ENCODE measurements at regions not wholly inside any gene's neighbourhood (a gene's known extent, or its start where the extent isn't known, plus 50 kb on each side); places are given as distances from the start of the nearest gene placed in this dataset.
"Not testable (repeated sequence)": the region's sequence is repeated elsewhere in the genome, so short reads cannot be mapped to it uniquely, and the experiment has no call there.

- Mint-ChIP-seq H3K36me3 (no peaks in the 10 kb centered on the region), H3K9me3 (peaks cover 24 to 30% (median 25%) of the 10 kb centered on the region in 3 donors), H3K27me3 (no peaks in the 10 kb centered on the region), H3K27ac (no peak overlapping the region), H3K4me1 (no peaks in the 10 kb centered on the region), H3K4me3 (no peak overlapping the region)
- DNase-seq (no peak), ATAC-seq (replicated peaks in 1 of 4) (no peak)
- Histone ChIP-seq H3K27me3 (replicated peaks in 1 of 2; ENCODE audit: control insufficient read depth in 2 of 2, extremely low read depth in 1 of 2, insufficient read depth in 2 of 2, low read length in 1 of 2) (no peaks in the 10 kb centered on the region), H3K4me3 (ENCODE audit: control insufficient read depth in 1 of 2, extremely low read depth in 1 of 2, low read length in 1 of 2) (no peak overlapping the region), H3K36me3 (ENCODE audit: control insufficient read depth in 2 of 2, extremely low read depth in 1 of 2, insufficient read depth in 1 of 2, low read length in 1 of 2) (no peaks in the 10 kb centered on the region), H3K27ac (ENCODE audit: low read length) (no peak overlapping the region), H3K4me1 (ENCODE audit: control insufficient read depth in 1 of 2, extremely low read depth in 1 of 2, insufficient read depth in 2 of 2, low read length in 2 of 2) (no peaks in the 10 kb centered on the region), H3K9me3 (peaks cover 3% of the 10 kb centered on the region)
- ChIA-PET POLR2A (no interaction called here), CTCF (no interaction called here)
- WGBS (ENCODE audit: insufficient coverage) = 86% methylated on average over 1 of the region's 2 CpGs
Measured at GRCh38 chr3:82448320-82448719, 686.9 kb upstream of the GBE1 start.

- H3K27me3 ChIP-seq (replicated peaks in 1 of 2; ENCODE audit: control insufficient read depth in 2 of 2, extremely low read depth in 1 of 2, insufficient read depth in 2 of 2, low read length in 1 of 2); H3K4me1 ChIP-seq (ENCODE audit: control insufficient read depth in 1 of 2, extremely low read depth in 1 of 2, insufficient read depth in 2 of 2, low read length in 2 of 2); H3K27ac Mint-ChIP-seq; H3K4me1 Mint-ChIP-seq; H3K4me3 ChIP-seq (ENCODE audit: control insufficient read depth in 1 of 2, extremely low read depth in 1 of 2, low read length in 1 of 2); H3K36me3 ChIP-seq (ENCODE audit: control insufficient read depth in 2 of 2, extremely low read depth in 1 of 2, insufficient read depth in 1 of 2, low read length in 1 of 2); H3K27ac ChIP-seq (ENCODE audit: low read length); POLR2A ChIA-PET; H3K9me3 ChIP-seq; CTCF ChIA-PET; H3K36me3 Mint-ChIP-seq; H3K27me3 Mint-ChIP-seq; H3K4me3 Mint-ChIP-seq; DNase-seq; ATAC-seq (replicated peaks in 1 of 4): not testable (repeated sequence)
- peaks cover 12 to 19% (median 19%) of the 10 kb centered on the region in 3 donors for H3K9me3 Mint-ChIP-seq
- WGBS (ENCODE audit: insufficient coverage) = 34% methylated on average over 7 of the region's 7 CpGs
Measured at GRCh38 chr3:82428821-82429220, 667.4 kb upstream of the GBE1 start.

GRCh38 chr3:82424031-82424339 is 662.5 kb upstream of the GBE1 start:
- Mint-ChIP-seq H3K36me3 (no peaks in the 10 kb centered on the region), H3K4me1 (no peaks in the 10 kb centered on the region), H3K9me3 (peaks cover 0 to 14% (median 12%) of the 10 kb centered on the region in 3 donors), H3K4me3 (no peak overlapping the region), H3K27ac (no peak overlapping the region), H3K27me3 (no peaks in the 10 kb centered on the region)
- Histone ChIP-seq H3K27ac (ENCODE audit: low read length) (no peak overlapping the region), H3K36me3 (ENCODE audit: control insufficient read depth in 2 of 2, extremely low read depth in 1 of 2, insufficient read depth in 1 of 2, low read length in 1 of 2) (no peaks in the 10 kb centered on the region), H3K4me1 (ENCODE audit: control insufficient read depth in 1 of 2, extremely low read depth in 1 of 2, insufficient read depth in 2 of 2, low read length in 2 of 2) (no peaks in the 10 kb centered on the region), H3K4me3 (ENCODE audit: control insufficient read depth in 1 of 2, extremely low read depth in 1 of 2, low read length in 1 of 2) (no peak overlapping the region), H3K27me3 (replicated peaks in 1 of 2; ENCODE audit: control insufficient read depth in 2 of 2, extremely low read depth in 1 of 2, insufficient read depth in 2 of 2, low read length in 1 of 2) (no peaks in the 10 kb centered on the region), H3K9me3 (no peaks in the 10 kb centered on the region)
- no CpG with 5 or more reads among the region's 1 CpG for WGBS (ENCODE audit: insufficient coverage)
- ChIA-PET POLR2A (no interaction called here), CTCF (no interaction called here)
- ATAC-seq (replicated peaks in 1 of 4) (no peak), DNase-seq (no peak)

GRCh38 chr3:82423268-82424030 is 662.0 kb upstream of the GBE1 start:
- Histone ChIP-seq H3K4me1 (ENCODE audit: control insufficient read depth in 1 of 2, extremely low read depth in 1 of 2, insufficient read depth in 2 of 2, low read length in 2 of 2) (no peaks in the 10 kb centered on the region), H3K4me3 (ENCODE audit: control insufficient read depth in 1 of 2, extremely low read depth in 1 of 2, low read length in 1 of 2) (no peak overlapping the region), H3K9me3 (no peaks in the 10 kb centered on the region), H3K27me3 (replicated peaks in 1 of 2; ENCODE audit: control insufficient read depth in 2 of 2, extremely low read depth in 1 of 2, insufficient read depth in 2 of 2, low read length in 1 of 2) (no peaks in the 10 kb centered on the region), H3K27ac (ENCODE audit: low read length) (no peak overlapping the region), H3K36me3 (ENCODE audit: control insufficient read depth in 2 of 2, extremely low read depth in 1 of 2, insufficient read depth in 1 of 2, low read length in 1 of 2) (no peaks in the 10 kb centered on the region)
- ChIA-PET POLR2A (no interaction called here), CTCF (interaction anchor here in 1 of 2 donors (0.9 kb wide), 1 partner anchor 269 kb away, joined by 3 read pairs; no protein-coding TSS in a partner anchor)
- Mint-ChIP-seq H3K27ac (no peak overlapping the region), H3K27me3 (no peaks in the 10 kb centered on the region), H3K36me3 (no peaks in the 10 kb centered on the region), H3K4me3 (no peak overlapping the region), H3K9me3 (peaks cover 0 to 14% (median 8%) of the 10 kb centered on the region in 3 donors), H3K4me1 (no peaks in the 10 kb centered on the region)
- ATAC-seq (replicated peaks in 1 of 4) (no peak), DNase-seq (no peak)
- WGBS (ENCODE audit: insufficient coverage) = 31% methylated on average over 2 of the region's 2 CpGs

- H3K36me3 ChIP-seq (ENCODE audit: control insufficient read depth in 2 of 2, extremely low read depth in 1 of 2, insufficient read depth in 1 of 2, low read length in 1 of 2) = no peaks in the 10 kb centered on the region
- H3K4me1 ChIP-seq (ENCODE audit: control insufficient read depth in 1 of 2, extremely low read depth in 1 of 2, insufficient read depth in 2 of 2, low read length in 2 of 2) = no peaks in the 10 kb centered on the region
- Mint-ChIP-seq H3K4me3 (no peak overlapping the region), H3K27ac (no peak overlapping the region), H3K4me1 (no peaks in the 10 kb centered on the region), H3K36me3 (no peaks in the 10 kb centered on the region), H3K9me3 (peaks cover 9 to 17% (median 10%) of the 10 kb centered on the region in 3 donors), H3K27me3 (no peaks in the 10 kb centered on the region)
- ChIA-PET POLR2A (interaction anchor here in 1 of 2 donors (0.6 kb wide), 1 partner anchor 559 kb away, joined by 3 read pairs; no protein-coding TSS in a partner anchor), CTCF (no interaction called here)
- DNase-seq (no peak), ATAC-seq (replicated peaks in 1 of 4) (no peak)
- H3K9me3 ChIP-seq = no peaks in the 10 kb centered on the region
- H3K27me3 ChIP-seq (replicated peaks in 1 of 2; ENCODE audit: control insufficient read depth in 2 of 2, extremely low read depth in 1 of 2, insufficient read depth in 2 of 2, low read length in 1 of 2) = no peaks in the 10 kb centered on the region
- H3K27ac ChIP-seq (ENCODE audit: low read length) = no peak overlapping the region
- no peak overlapping the region for H3K4me3 ChIP-seq (ENCODE audit: control insufficient read depth in 1 of 2, extremely low read depth in 1 of 2, low read length in 1 of 2)
- WGBS (ENCODE audit: insufficient coverage) = no CpG with 5 or more reads among the region's 1 CpG
Measured at GRCh38 chr3:82416830-82417229, 655.4 kb upstream of the GBE1 start.

GRCh38 chr3:82416349-82416748 is 654.9 kb upstream of the GBE1 start:
- WGBS (ENCODE audit: insufficient coverage) = no CpG with 5 or more reads among the region's 1 CpG
- no peak for DNase-seq

More at GRCh38 chr3:82416349-82416748, 654.9 kb upstream of the GBE1 start:
- ChIA-PET POLR2A (interaction anchor here in 1 of 2 donors (0.6 kb wide), 1 partner anchor 560 kb away, joined by 3 read pairs; no protein-coding TSS in a partner anchor), CTCF (no interaction called here)
- Mint-ChIP-seq H3K4me3 (no peak overlapping the region), H3K27me3 (no peaks in the 10 kb centered on the region), H3K27ac (no peak overlapping the region), H3K36me3 (no peaks in the 10 kb centered on the region), H3K9me3 (peaks cover 9 to 17% (median 10%) of the 10 kb centered on the region in 3 donors), H3K4me1 (no peaks in the 10 kb centered on the region)
- no peak overlapping the region for H3K4me3 ChIP-seq (ENCODE audit: control insufficient read depth in 1 of 2, extremely low read depth in 1 of 2, low read length in 1 of 2)
- no peaks in the 10 kb centered on the region for H3K36me3 ChIP-seq (ENCODE audit: control insufficient read depth in 2 of 2, extremely low read depth in 1 of 2, insufficient read depth in 1 of 2, low read length in 1 of 2)
- H3K9me3 ChIP-seq = no peaks in the 10 kb centered on the region
- H3K4me1 ChIP-seq (ENCODE audit: control insufficient read depth in 1 of 2, extremely low read depth in 1 of 2, insufficient read depth in 2 of 2, low read length in 2 of 2) = no peaks in the 10 kb centered on the region
- H3K27me3 ChIP-seq (replicated peaks in 1 of 2; ENCODE audit: control insufficient read depth in 2 of 2, extremely low read depth in 1 of 2, insufficient read depth in 2 of 2, low read length in 1 of 2) = no peaks in the 10 kb centered on the region
- ATAC-seq (replicated peaks in 1 of 4) = no peak
- H3K27ac ChIP-seq (ENCODE audit: low read length) = no peak overlapping the region
